VCaP (cell line): ENCODE measurements at regions not wholly inside any gene's neighbourhood (a gene's known extent, or its start where the extent isn't known, plus 50 kb on each side); places are given as distances from the start of the nearest gene placed in this dataset.
"Not testable (repeated sequence)": the region's sequence is repeated elsewhere in the genome, so short reads cannot be mapped to it uniquely, and the experiment has no call there.

Source experiments
- H3K27ac ChIP-seq: fragments of 450-650 bp; 2 replicates; pipeline ENCODE4 v1.5.1; 2017
- CTCF ChIP-seq: fragments of 450-650 bp; conservative IDR thresholded peaks from 2 replicates; pipeline ENCODE4 v1.5.1; 2017; ENCODE audit warnings: mild to moderate bottlenecking, moderate library complexity

GRCh38 chr4:32700838-32701237 is 1980.7 kb downstream of the PCDH7 start:
- no peak for TF ChIP-seq CTCF

GRCh38 chr4:32706893-32707292 is 1986.7 kb downstream of the PCDH7 start:
- H3K27ac ChIP-seq, result no peak overlapping the region
- no peak for TF ChIP-seq CTCF

More at GRCh38 chr4:32700838-32701237, 1980.7 kb downstream of the PCDH7 start:
- H3K27ac ChIP-seq, result no peak overlapping the region

- H3K27ac ChIP-seq, result not testable (repeated sequence)
Observed at GRCh38 chr4:32716090-32716620, 1996.0 kb downstream of the PCDH7 start.

- no peak overlapping the region for H3K27ac ChIP-seq
- TF ChIP-seq CTCF, result no peak
Observed at GRCh38 chr4:32735856-32736590, 2015.9 kb downstream of the PCDH7 start.

- TF ChIP-seq CTCF, result no peak
- H3K27ac ChIP-seq, result no peak overlapping the region
Observed at GRCh38 chr4:32744211-32744610, 2024.0 kb downstream of the PCDH7 start.

- no peak overlapping the region for H3K27ac ChIP-seq
- TF ChIP-seq CTCF, result no peak
Observed at GRCh38 chr4:32745351-32745750, 2025.2 kb downstream of the PCDH7 start.

GRCh38 chr4:32748061-32748460 is 2027.9 kb downstream of the PCDH7 start:
- TF ChIP-seq CTCF, result no peak
- no peak overlapping the region for H3K27ac ChIP-seq

- TF ChIP-seq CTCF, result no peak
- H3K27ac ChIP-seq, result no peak overlapping the region
Observed at GRCh38 chr4:32748498-32748897, 2028.3 kb downstream of the PCDH7 start.
